IPS DF 6.9 (cell line): ENCODE measurements at regions not wholly inside any gene's neighbourhood (a gene's known extent, or its start where the extent isn't known, plus 50 kb on each side); places are given as distances from the start of the nearest gene placed in this dataset.

Source experiments
- DNase-seq: peaks from one replicate; pipeline ENCODE4 v3.0.0-alpha.2; 2013; ENCODE audit warnings: low read depth, low spot score
- H3K27ac ChIP-seq: one replicate; pipeline ENCODE4 v1.5.1; 2013; ENCODE audit warnings: low read length, control low read depth
- H3K27me3 ChIP-seq: 2 replicates; pipeline ENCODE4 v1.6.1; 2013; ENCODE audit warnings: mild to moderate bottlenecking, low read length; ENCODE audit not compliant: control insufficient read depth, insufficient read depth
- H3K36me3 ChIP-seq: 2 replicates; pipeline ENCODE4 v1.6.1; 2013; ENCODE audit warnings: low read length; ENCODE audit not compliant: control insufficient read depth, insufficient read depth
- H3K4me1 ChIP-seq: 2 replicates; pipeline ENCODE4 v1.6.1; 2013; ENCODE audit warnings: low read length; ENCODE audit not compliant: control insufficient read depth, insufficient read depth
- H3K4me3 ChIP-seq: 2 replicates; pipeline ENCODE4 v1.5.1; 2013; ENCODE audit warnings: mild to moderate bottlenecking, low read length
- H3K9me3 ChIP-seq: 2 replicates; pipeline ENCODE4 v1.6.1; 2013; ENCODE audit warnings: low read length, inconsistent platforms; ENCODE audit not compliant: control insufficient read depth, insufficient read depth
- WGBS: extraction: QIAGEN DNeasy Blood & Tissue Kit; methylation state at CpG from one replicate; pipeline ENCODE4 v1.1.7; 2013; ENCODE audit warnings: mixed read lengths, missing lambda C conversion rate; ENCODE audit not compliant: insufficient read length, insufficient coverage; 5-methylcytosine and 5-hydroxymethylcytosine counted together

DNA sequence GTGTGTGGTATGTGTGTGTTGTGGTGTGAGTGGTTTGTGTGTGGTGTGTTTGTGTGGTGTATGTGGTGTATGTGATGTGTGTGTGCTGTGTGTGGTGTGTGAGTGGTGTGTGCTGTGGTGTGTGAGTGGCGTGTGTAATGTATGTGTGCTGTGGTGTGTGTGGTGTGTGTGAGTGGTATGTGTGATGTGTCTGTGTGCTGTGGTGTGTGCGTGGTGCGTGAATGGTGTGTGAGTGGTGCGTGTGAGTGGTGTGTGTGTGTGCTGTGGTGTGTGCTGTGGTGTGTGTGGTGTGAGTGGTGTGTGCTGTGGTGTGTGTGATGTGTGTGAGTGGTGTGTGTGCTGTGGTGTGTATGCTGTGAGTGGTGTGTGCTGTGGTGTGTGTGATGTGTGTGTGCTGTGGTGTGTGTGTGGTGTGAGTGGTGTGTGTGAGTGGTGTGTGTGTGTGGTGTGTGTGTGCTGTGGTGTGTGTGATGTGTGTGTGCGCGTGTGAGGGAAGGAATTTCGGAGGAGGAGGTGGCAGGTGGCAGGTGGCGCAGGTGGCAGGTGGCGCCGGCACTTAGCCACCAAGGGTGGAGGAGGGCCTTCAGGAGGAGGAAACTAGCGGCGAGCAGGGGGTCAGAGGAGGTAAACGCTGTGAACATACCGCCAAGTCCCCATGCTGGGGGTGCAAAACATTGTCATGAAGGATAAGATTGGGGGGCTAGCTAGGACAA, 191.8 kb downstream of the MELK start:
- H3K36me3 ChIP-seq = no peaks in the 10 kb centered on the region
- no peak overlapping the region for H3K4me3 ChIP-seq
- H3K27me3 ChIP-seq = no peaks in the 10 kb centered on the region
- 100% methylated on average over 7 of the region's 14 CpGs for WGBS
- DNase-seq = no peak
- H3K4me1 ChIP-seq = peaks cover 6% of the 10 kb centered on the region
- no peaks in the 10 kb centered on the region for H3K9me3 ChIP-seq
- H3K27ac ChIP-seq = no peak overlapping the region

DNA sequence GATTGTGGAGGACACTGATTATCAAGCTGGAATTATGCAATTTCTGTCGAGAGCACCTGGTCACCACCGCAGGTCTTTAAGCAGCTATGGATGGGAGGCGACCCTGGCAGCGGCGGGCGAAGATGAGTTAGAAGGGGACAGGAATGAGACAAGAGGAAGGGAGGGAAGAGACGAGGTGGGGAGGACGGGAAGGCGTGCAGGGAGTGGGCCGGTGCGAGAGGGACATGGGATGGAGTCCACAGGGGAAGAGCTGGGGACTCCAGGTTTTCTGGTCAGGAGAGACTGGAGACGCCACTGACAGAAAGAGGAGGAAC, 192.3 kb downstream of the MELK start:
- WGBS = no CpG with 5 or more reads among the region's 12 CpGs
- peaks cover 6% of the 10 kb centered on the region for H3K4me1 ChIP-seq
- DNase-seq = no peak
- no peaks in the 10 kb centered on the region for H3K27me3 ChIP-seq
- no peak overlapping the region for H3K27ac ChIP-seq
- H3K4me3 ChIP-seq = no peak overlapping the region
- no peaks in the 10 kb centered on the region for H3K9me3 ChIP-seq
- no peaks in the 10 kb centered on the region for H3K36me3 ChIP-seq

DNA sequence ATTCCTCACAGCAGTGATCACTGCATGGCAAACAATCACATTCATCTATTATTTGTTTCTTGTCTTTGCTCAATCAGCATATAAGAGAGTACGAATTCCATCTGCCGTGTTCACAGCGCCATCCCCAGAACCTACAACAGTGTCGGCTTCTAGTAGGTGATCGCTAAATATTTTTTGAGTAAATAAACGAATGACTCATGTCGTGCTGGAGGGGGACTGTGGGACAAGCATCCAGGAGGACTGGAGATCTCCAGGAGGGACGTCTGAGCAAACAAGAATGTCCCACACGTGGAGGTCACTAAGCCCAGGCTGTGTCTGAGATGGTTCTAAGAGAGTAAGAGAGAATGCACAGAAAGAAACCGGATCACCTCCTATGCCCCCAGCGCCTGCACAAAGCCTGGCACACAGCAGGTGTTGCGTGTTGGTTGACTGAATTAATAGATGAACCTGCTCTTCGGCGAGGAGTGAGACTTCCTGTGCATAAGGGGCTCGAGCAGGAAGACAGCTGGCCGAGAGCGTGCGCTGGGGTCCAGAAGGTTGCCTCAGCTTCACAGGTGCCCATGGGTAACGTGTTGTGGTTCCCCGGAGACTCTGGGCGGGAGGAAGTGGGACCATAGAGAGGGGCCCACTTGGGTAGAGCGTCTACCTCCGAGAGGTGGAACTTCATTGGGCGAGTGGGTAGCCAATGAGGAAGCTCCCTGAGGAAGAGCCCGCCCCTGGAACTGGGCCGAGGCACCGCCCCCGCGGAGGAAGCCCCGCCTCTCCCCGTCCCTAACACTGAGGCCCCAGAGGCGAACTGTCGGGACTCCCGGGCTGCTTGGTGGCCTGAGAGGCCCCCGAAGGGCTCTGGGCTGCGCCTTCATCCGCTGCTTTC, 193.0 kb downstream of the MELK start:
- H3K36me3 ChIP-seq = no peaks in the 10 kb centered on the region
- peak overlapping the region; percentile 55; the same call in 1 of the 2 replicates for H3K4me3 ChIP-seq
- peak; percentile 80 for DNase-seq
- H3K9me3 ChIP-seq = no peaks in the 10 kb centered on the region
- peaks cover 6% of the 10 kb centered on the region for H3K4me1 ChIP-seq
- no CpG with 5 or more reads among the region's 37 CpGs for WGBS
- no peaks in the 10 kb centered on the region for H3K27me3 ChIP-seq
- no peak overlapping the region for H3K27ac ChIP-seq

DNA sequence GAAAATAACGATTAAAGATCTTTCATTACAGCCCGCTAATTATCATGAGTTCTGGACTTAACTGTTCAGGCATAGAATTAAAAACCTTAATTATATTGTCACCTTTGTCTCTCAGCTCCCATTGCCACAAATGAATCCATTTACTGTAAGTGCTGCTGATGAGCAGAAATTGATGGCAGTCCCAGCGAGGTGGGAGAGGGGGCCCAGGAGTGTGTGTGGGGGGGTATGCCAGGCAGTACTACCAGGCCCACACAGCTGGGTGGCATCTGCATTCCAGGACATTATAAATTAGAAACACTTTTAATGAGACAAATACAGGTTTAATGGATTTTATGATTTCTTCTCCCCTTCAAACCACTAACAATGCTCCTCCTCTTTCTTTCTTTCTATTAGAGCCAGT, 196.0 kb downstream of the MELK start:
- Histone ChIP-seq H3K4me1 (peaks cover 9% of the 10 kb centered on the region), H3K36me3 (no peaks in the 10 kb centered on the region), H3K4me3 (no peak overlapping the region), H3K27me3 (no peaks in the 10 kb centered on the region), H3K9me3 (no peaks in the 10 kb centered on the region), H3K27ac (no peak overlapping the region)
- WGBS = no CpG with 5 or more reads among the region's 3 CpGs
- DNase-seq = no peak

DNA sequence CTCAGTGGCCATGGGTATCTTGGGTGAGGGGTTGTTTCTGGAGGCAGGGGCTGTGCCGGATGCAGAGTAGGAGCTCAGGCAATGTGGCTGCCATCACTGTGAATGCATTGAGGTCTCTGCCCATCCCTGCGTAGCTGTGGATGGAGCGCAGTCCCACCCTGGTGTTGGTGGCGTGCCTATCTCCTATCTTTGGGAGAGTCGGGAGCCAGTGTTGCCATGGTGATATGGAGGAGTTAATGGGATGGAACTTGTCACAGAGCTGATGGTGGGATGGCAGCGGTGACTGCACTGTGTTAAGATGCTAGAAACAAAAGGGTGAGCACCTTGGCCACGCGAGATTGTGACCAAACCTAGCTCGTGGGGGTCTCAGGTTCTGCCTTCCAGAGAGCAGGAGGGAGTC, 197.3 kb downstream of the MELK start:
- DNase-seq = no peak
- Histone ChIP-seq H3K9me3 (no peaks in the 10 kb centered on the region), H3K4me3 (no peak overlapping the region), H3K4me1 (peaks cover 7% of the 10 kb centered on the region), H3K27ac (no peak overlapping the region), H3K36me3 (no peaks in the 10 kb centered on the region), H3K27me3 (no peaks in the 10 kb centered on the region)
- WGBS = no CpG with 5 or more reads among the region's 9 CpGs

DNA sequence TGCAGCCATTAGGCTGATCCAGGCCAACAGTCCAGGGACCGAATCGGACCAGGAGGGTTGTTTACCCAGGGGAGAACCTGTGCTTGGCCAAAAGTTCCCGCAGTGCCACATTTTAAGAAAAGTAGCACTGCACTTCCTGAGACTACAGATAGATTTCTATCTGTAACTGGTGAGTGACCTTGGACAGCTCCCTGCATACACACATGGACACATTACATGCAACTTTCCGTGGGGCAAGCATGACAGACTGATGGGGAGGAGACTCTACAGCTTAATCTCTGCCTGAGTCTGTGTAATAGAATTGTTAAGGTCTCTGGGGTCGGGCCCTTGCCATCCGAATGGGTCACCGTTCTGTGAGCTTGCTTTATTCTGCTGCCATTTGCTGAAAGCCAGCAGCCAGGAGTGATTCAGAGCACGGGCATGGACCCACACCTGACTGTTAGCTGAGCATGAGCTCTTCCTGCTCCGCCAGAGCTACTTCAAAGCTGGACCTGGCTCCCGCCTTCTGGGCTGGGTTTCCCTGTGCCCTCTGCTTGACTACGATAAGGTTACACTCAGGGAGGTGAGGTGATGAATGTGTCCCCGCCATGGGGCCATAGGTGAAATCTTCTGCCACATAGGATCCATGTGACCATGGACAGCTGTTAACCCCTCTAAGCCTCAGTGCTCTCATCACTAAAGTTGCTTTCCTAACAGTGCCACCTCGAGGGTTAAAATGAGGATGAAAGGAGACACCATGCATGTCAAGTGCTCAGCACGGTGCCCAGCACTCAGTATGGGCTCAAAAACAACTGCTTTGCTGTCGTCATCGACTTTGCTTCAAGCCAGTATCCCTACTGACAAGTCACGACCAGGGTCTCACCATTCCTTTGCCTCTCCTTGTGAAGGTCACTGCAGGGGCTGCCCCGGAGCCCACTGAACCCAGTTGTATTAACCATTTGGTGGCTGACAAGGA, 200.0 kb downstream of the MELK start:
- WGBS = no CpG with 5 or more reads among the region's 18 CpGs
- DNase-seq = no peak
- H3K27me3 ChIP-seq = no peaks in the 10 kb centered on the region
- no peaks in the 10 kb centered on the region for H3K36me3 ChIP-seq
- H3K9me3 ChIP-seq = no peaks in the 10 kb centered on the region
- peaks cover 3% of the 10 kb centered on the region for H3K4me1 ChIP-seq
- H3K4me3 ChIP-seq = no peak overlapping the region
- H3K27ac ChIP-seq = no peak overlapping the region

DNA sequence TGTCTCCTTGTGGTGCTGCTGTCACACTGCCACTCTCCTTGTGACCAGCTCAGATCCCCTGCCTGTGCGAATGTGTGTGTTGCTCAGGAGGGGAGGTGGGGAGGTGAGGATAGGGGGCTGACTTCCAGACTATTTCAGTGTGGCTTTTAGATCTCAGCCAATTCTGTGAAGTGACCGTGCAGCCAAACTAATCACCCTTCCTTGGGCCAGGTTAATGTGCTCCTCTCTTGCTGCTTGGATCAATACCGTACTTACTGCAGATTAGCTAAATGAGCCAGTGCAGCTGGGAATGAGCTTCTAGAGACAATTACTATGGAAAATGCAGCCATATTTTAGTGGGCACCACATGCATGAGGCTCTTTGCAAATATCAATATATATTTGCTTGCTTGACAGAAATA, 206.0 kb downstream of the MELK start:
- DNase-seq = no peak
- H3K4me1 ChIP-seq = peaks cover 1% of the 10 kb centered on the region; the same call in 1 of the 2 replicates
- no CpG with 5 or more reads among the region's 3 CpGs for WGBS
- no peak overlapping the region for H3K4me3 ChIP-seq
- H3K36me3 ChIP-seq = no peaks in the 10 kb centered on the region
- no peak overlapping the region for H3K27ac ChIP-seq
- H3K9me3 ChIP-seq = no peaks in the 10 kb centered on the region
- H3K27me3 ChIP-seq = no peaks in the 10 kb centered on the region

DNA sequence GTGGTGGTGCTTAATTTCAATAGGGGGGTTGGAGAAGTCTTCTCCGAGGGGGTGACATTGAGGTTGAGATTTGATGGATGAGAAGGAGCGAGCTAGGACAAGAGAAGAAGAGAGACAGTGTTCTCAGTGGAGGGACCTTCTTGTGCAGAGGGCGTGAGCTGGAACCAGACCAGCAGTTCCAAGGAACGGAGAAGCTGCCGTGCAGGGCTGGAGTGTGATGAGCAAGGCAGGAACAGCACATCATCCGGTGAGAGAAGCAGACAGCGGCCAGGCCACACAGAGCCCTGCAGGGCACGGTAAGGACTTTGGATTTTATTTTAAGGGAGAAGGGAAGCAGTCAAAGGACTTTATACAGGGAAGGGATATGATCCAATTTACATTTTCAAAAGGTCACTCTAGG, 206.9 kb downstream of the MELK start:
- no peak for DNase-seq
- H3K27me3 ChIP-seq = no peaks in the 10 kb centered on the region
- WGBS = no CpG with 5 or more reads among the region's 8 CpGs

DNA sequence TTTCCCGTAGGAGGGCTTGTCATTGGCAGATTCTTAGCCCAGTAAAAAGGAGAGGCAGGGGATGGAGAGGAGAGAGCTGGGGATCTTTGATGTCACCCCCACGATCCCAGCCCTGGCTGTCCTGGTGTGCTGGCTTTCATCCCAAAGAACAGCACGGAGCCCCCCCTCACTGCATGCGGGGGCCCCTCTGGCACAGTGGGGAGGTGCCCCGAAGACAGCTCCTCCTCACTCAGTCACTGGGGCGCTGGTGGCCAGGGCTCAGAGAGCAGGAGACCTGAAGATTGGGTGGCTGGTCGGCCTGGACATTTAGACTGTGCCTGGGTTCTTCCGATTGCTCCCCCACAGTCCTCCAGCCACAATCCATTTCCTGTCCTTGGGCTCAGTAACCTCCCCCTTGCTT, 207.5 kb downstream of the MELK start:
- Histone ChIP-seq H3K9me3 (no peaks in the 10 kb centered on the region), H3K4me1 (peaks cover 1% of the 10 kb centered on the region; the same call in 1 of the 2 replicates), H3K4me3 (no peak overlapping the region), H3K27me3 (no peaks in the 10 kb centered on the region), H3K27ac (no peak overlapping the region), H3K36me3 (no peaks in the 10 kb centered on the region)
- WGBS = no CpG with 5 or more reads among the region's 8 CpGs
- DNase-seq = no peak

More for the DNA sequence above, 206.9 kb downstream of the MELK start:
- Histone ChIP-seq H3K4me1 (peaks cover 1% of the 10 kb centered on the region; the same call in 1 of the 2 replicates), H3K9me3 (no peaks in the 10 kb centered on the region), H3K36me3 (no peaks in the 10 kb centered on the region), H3K4me3 (no peak overlapping the region), H3K27ac (no peak overlapping the region)

DNA sequence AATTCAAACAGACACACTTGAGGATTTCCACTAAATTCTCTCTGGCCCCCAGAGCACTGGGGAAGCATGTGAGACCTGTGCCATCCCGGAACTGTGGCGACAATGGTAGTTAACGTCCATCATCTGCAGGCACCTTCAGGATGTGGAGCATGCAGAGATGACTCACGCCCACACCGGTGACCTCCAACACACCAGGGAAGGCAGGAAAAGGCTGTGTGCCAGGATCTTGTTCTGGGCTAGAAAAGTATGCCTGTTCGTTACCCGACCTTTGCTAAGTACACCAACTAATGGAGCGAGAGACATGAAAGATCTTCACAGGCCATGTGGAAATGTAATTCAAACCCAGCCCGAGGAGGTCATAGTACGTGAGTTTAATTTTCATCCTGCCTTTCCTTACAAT, 208.8 kb downstream of the MELK start:
- H3K4me3 ChIP-seq = no peak overlapping the region
- no peaks in the 10 kb centered on the region for H3K27me3 ChIP-seq
- H3K36me3 ChIP-seq = no peaks in the 10 kb centered on the region
- H3K4me1 ChIP-seq = peaks cover 1% of the 10 kb centered on the region; the same call in 1 of the 2 replicates
- no CpG with 5 or more reads among the region's 10 CpGs for WGBS
- H3K9me3 ChIP-seq = no peaks in the 10 kb centered on the region
- H3K27ac ChIP-seq = no peak overlapping the region
- no peak for DNase-seq
